HCT116 (cell line): ENCODE measurements at regions not wholly inside any gene's neighbourhood (a gene's known extent, or its start where the extent isn't known, plus 50 kb on each side); places are given as distances from the start of the nearest gene placed in this dataset.

Experiments
- ATAC-seq: fragments of 200-7000 bp; cut with Tn5 transposase; 2 replicates; pipeline ENCODE4 v1.9.1; 2020; ENCODE audit warnings: mild to moderate bottlenecking, moderate library complexity
- BruUV-seq: library from RNA; stranded (reverse); fragments of 400-500 nt; replicated peaks from 2 replicates; lab custom pipeline; 2021; lab: Mats Ljungman, UMichigan
- CTCF ChIA-PET: fragments of 300-600 bp; sonication (Branson Sonifier 250); formaldehyde crosslinking; loops from one replicate; lab custom pipeline; 2021; ENCODE audit warnings: antibody characterized with exemption; lab: Charles Lee
- POLR2A ChIA-PET: fragments of 300-600, 350-600 bp; sonication (Branson Sonifier 250); formaldehyde crosslinking; loops from one replicate; lab custom pipeline; 2021; ENCODE audit warnings: antibody characterized with exemption; lab: Charles Lee
- RAD21 ChIA-PET, 2 experiments: fragments of 300-600 bp; sonication (Branson Sonifier 250); formaldehyde crosslinking; loops; one replicate each; lab custom pipeline; 2023; ENCODE audit warnings: low total read pairs in 2 of 2; ENCODE audit not compliant: uncharacterized antibody in 2 of 2, unreplicated experiment in 2 of 2, low non-redundant PET in 1 of 2; lab: Charles Lee
- DNase-seq: peaks from one replicate; pipeline ENCODE4 v3.0.0-alpha.2; 2010; ENCODE audit warnings: low read depth, low spot score
- H2AFZ ChIP-seq: fragments of 200-600 bp; shearing (Covaris generic), sonication (generic); 2 replicates; pipeline ENCODE4 v1.6.1; 2017; ENCODE audit warnings: low read depth, mixed run types, mixed read lengths, antibody characterized with exemption, low read length; ENCODE audit not compliant: poor library complexity, severe bottlenecking
- H3K27ac ChIP-seq: 2 replicates; pipeline ENCODE4 v1.5.1; 2012; ENCODE audit warnings: low read depth, low read length
- H3K27me3 ChIP-seq: fragments of 200-600 bp; sonication (generic); 2 replicates; pipeline ENCODE4 v1.6.1; 2016; ENCODE audit warnings: mixed run types, low read length, mixed read lengths; ENCODE audit not compliant: insufficient read depth
- H3K36me3 ChIP-seq, 2 experiments: fragments of 200-500 bp in 1 of 2; fragments of 200-600 bp in 1 of 2; sonication (Bioruptor generic) in 1 of 2; sonication (generic) in 1 of 2; 2 replicates each; pipeline versions ENCODE4 v1.5.1 to v1.6.1; 2014 to 2016; ENCODE audit warnings: low read length in 2 of 2, inconsistent platforms in 1 of 2, mixed read lengths in 1 of 2, mixed run types in 1 of 2; ENCODE audit not compliant: insufficient read depth in 2 of 2, control insufficient read depth in 1 of 2
- H3K4me1 ChIP-seq, 2 experiments: fragments of 200-600 bp in 1 of 2; sonication (generic) in 1 of 2; 2 replicates each; pipeline versions ENCODE4 v1.5.1 to v1.6.1; 2012 to 2017; ENCODE audit warnings: low read length in 2 of 2, inconsistent platforms in 1 of 2, mild to moderate bottlenecking in 1 of 2, mixed read lengths in 1 of 2, mixed run types in 1 of 2, moderate library complexity in 1 of 2; ENCODE audit not compliant: insufficient read depth in 2 of 2, control insufficient read depth in 1 of 2
- H3K4me2 ChIP-seq: fragments of 200-600 bp; sonication (generic); 2 replicates; pipeline ENCODE4 v1.6.1; 2017; ENCODE audit warnings: mixed run types, low read length, mixed read lengths
- H3K4me3 ChIP-seq, 2 experiments: fragments of 200-600 bp in 1 of 2; sonication (generic) in 1 of 2; replicated peaks in 1 of 2; 2 replicates each; pipeline ENCODE4 v1.5.1; 2011 to 2016; ENCODE audit warnings: low read length in 2 of 2, control low read depth in 1 of 2, low read depth in 1 of 2, mild to moderate bottlenecking in 1 of 2, mixed read lengths in 1 of 2, mixed run types in 1 of 2
- H3K79me2 ChIP-seq: fragments of 200-600 bp; sonication (generic); 2 replicates; pipeline ENCODE4 v1.6.1; 2017; ENCODE audit warnings: mild to moderate bottlenecking, mixed run types, low read length, moderate library complexity, mixed read lengths; ENCODE audit not compliant: insufficient read depth
- H3K9ac ChIP-seq: fragments of 200-600 bp; sonication (generic); 2 replicates; pipeline ENCODE4 v1.6.1; 2016; ENCODE audit warnings: low read length, mixed read lengths
- H3K9me2 ChIP-seq: fragments of 200-600 bp; sonication (generic), shearing (Covaris generic); 2 replicates; pipeline ENCODE4 v1.6.1; 2017; ENCODE audit warnings: mixed run types, mild to moderate bottlenecking, moderate library complexity; ENCODE audit not compliant: insufficient read depth
- H3K9me3 ChIP-seq, 2 experiments: fragments of 200-500 bp in 1 of 2; fragments of 200-600 bp in 1 of 2; sonication (Bioruptor generic) in 1 of 2; sonication (generic) in 1 of 2; 2 replicates each; pipeline ENCODE4 v1.6.1; 2014 to 2017; ENCODE audit warnings: low read length in 2 of 2, mixed read lengths in 2 of 2, inconsistent platforms in 1 of 2, low read depth in 1 of 2, mild to moderate bottlenecking in 1 of 2, mixed run types in 1 of 2, moderate library complexity in 1 of 2; ENCODE audit not compliant: control insufficient read depth in 1 of 2, insufficient read depth in 1 of 2
- H4K20me1 ChIP-seq: fragments of 200-600 bp; sonication (generic), shearing (Covaris generic); 2 replicates; pipeline ENCODE4 v1.6.1; 2017; ENCODE audit warnings: mixed run types, mild to moderate bottlenecking, moderate library complexity; ENCODE audit not compliant: insufficient read depth
- CEBPB ChIP-seq: IDR thresholded peaks from 2 replicates; pipeline ENCODE4 v1.6.1; 2012; ENCODE audit warnings: low read depth
- EGR1 ChIP-seq: IDR thresholded peaks from 2 replicates; pipeline ENCODE4 v1.6.1; 2012; ENCODE audit warnings: low read depth
- ELF1 ChIP-seq: IDR thresholded peaks from 2 replicates; pipeline ENCODE4 v1.6.1; 2012; ENCODE audit warnings: low read depth, borderline replicate concordance
- EZH2 ChIP-seq: fragments of 200-600 bp; sonication (generic); IDR thresholded peaks from 2 replicates; pipeline ENCODE4 v1.6.1; 2017; ENCODE audit warnings: antibody characterized with exemption, mixed run types
- EZH2phosphoT487 ChIP-seq: fragments of 200-600 bp; IDR thresholded peaks from 2 replicates; pipeline ENCODE4 v1.6.1; 2018; ENCODE audit warnings: antibody characterized with exemption, borderline replicate concordance
- POLR2AphosphoS5 ChIP-seq: IDR thresholded peaks from 2 replicates; pipeline ENCODE4 v1.6.1; 2011; ENCODE audit warnings: mild to moderate bottlenecking, low read depth, low read length, moderate library complexity
- REST ChIP-seq: IDR thresholded peaks from 2 replicates; pipeline ENCODE4 v1.6.1; 2012; ENCODE audit warnings: low read depth
- TCF7L2 ChIP-seq: IDR thresholded peaks from 2 replicates; pipeline ENCODE4 v1.7.0; 2011; ENCODE audit warnings: borderline replicate concordance, inconsistent platforms; ENCODE audit not compliant: insufficient read depth, insufficient read length; ENCODE audit errors: extremely low read depth
- ZNF274 ChIP-seq: fragments of 200-500 bp; sonication (Bioruptor generic); IDR thresholded peaks from 2 replicates; pipeline ENCODE4 v1.6.1; 2014; ENCODE audit warnings: mild to moderate bottlenecking, low read depth, low read length, inconsistent platforms
- intact Hi-C: fragments of 100-400 bp; cut with micrococcal nuclease; formaldehyde crosslinking; loops from 2 replicates; pipeline ENCODE4 v1.10.0; 2022
- TF ChIP-seq, protein P1 (sequence below): IDR thresholded peaks from 2 replicates; pipeline ENCODE4 v1.6.1; 2012
- TF ChIP-seq, protein P2 (sequence below): IDR thresholded peaks from 2 replicates; pipeline ENCODE4 v1.6.1; 2011; ENCODE audit warnings: mild to moderate bottlenecking, low read length, moderate library complexity; ENCODE audit not compliant: insufficient replicate concordance; ENCODE audit errors: extremely low read depth

GRCh38 chr11:13850231-13851005 lies 112.1 kb upstream of the SPON1 start:
- RAD21 ChIA-PET = no interaction called here
- CTCF ChIA-PET = interaction anchor here (0.6 kb wide), 1 partner anchor 635 kb away, joined by 3 read pairs; no protein-coding TSS in a partner anchor
- H3K9me2 ChIP-seq = no peaks in the 10 kb centered on the region
- no peak overlapping the region for H3K4me2 ChIP-seq
- DNase-seq = no peak
- H3K36me3 ChIP-seq = no peaks in the 10 kb centered on the region
- ATAC-seq = no peak; the same call in 1 of the 2 replicates
- H3K4me3 ChIP-seq = no peak overlapping the region
- peaks cover 35% of the 10 kb centered on the region; the same call in 1 of the 2 replicates for H3K27me3 ChIP-seq
- no peak overlapping the region for H3K9ac ChIP-seq
- no peak overlapping the region for H3K27ac ChIP-seq
- no peaks in the 10 kb centered on the region for H3K79me2 ChIP-seq
- BruUV-seq = no TSS peak
- TF ChIP-seq EZH2phosphoT487 (no peak), CEBPB (no peak), POLR2AphosphoS5 (no peak)
- TF ChIP-seq, protein P1, sequence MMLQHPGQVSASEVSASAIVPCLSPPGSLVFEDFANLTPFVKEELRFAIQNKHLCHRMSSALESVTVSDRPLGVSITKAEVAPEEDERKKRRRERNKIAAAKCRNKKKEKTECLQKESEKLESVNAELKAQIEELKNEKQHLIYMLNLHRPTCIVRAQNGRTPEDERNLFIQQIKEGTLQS = no peak
- no peak overlapping the region for H2AFZ ChIP-seq
- H3K9me3 ChIP-seq = no peaks in the 10 kb centered on the region
- no peaks in the 10 kb centered on the region for H3K4me1 ChIP-seq
- no peaks in the 10 kb centered on the region for H4K20me1 ChIP-seq
- POLR2A ChIA-PET = no interaction called here
- intact Hi-C loops = no loop called here

GRCh38 chr11:13851691-13852090 lies 110.8 kb upstream of the SPON1 start:
- Histone ChIP-seq H3K4me2 (no peak overlapping the region), H2AFZ (no peak overlapping the region), H3K27me3 (peaks cover 35% of the 10 kb centered on the region; the same call in 1 of the 2 replicates), H3K9me2 (no peaks in the 10 kb centered on the region), H3K9ac (no peak overlapping the region), H4K20me1 (no peaks in the 10 kb centered on the region), H3K9me3 (no peaks in the 10 kb centered on the region), H3K27ac (no peak overlapping the region), H3K4me1 (no peaks in the 10 kb centered on the region), H3K79me2 (no peaks in the 10 kb centered on the region), H3K4me3 (no peak overlapping the region), H3K36me3 (no peaks in the 10 kb centered on the region)
- no TSS peak for BruUV-seq
- ChIA-PET CTCF (no interaction called here), POLR2A (no interaction called here), RAD21 (no interaction called here)
- intact Hi-C loops = no loop called here
- no peak for ATAC-seq
- DNase-seq = no peak
- TF ChIP-seq EGR1 (no peak), REST (no peak), CEBPB (no peak), TCF7L2 (no peak), ELF1 (no peak), EZH2 (no peak), ZNF274 (no peak)
- TF ChIP-seq, protein P2, sequence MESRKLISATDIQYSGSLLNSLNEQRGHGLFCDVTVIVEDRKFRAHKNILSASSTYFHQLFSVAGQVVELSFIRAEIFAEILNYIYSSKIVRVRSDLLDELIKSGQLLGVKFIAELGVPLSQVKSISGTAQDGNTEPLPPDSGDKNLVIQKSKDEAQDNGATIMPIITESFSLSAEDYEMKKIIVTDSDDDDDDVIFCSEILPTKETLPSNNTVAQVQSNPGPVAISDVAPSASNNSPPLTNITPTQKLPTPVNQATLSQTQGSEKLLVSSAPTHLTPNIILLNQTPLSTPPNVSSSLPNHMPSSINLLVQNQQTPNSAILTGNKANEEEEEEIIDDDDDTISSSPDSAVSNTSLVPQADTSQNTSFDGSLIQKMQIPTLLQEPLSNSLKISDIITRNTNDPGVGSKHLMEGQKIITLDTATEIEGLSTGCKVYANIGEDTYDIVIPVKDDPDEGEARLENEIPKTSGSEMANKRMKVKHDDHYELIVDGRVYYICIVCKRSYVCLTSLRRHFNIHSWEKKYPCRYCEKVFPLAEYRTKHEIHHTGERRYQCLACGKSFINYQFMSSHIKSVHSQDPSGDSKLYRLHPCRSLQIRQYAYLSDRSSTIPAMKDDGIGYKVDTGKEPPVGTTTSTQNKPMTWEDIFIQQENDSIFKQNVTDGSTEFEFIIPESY = no peak
- TF ChIP-seq, protein P1 = no peak
